Upper lobe of left lung (tissue), 6 donors: ENCODE measurements at regions not wholly inside any gene's neighbourhood (a gene's known extent, or its start where the extent isn't known, plus 50 kb on each side); places are given as distances from the start of the nearest gene placed in this dataset.

Experiments
- ATAC-seq, 2 donors: fragments of 200-7000 bp; cut with Tn5 transposase; one replicate each; pipeline ENCODE4 v1.9.1; 2022; ENCODE audit warnings: mild to moderate bottlenecking in 2 of 2, moderate library complexity in 2 of 2; ENCODE audit not compliant: low FRiP score in 2 of 2
- DNase-seq, 2 donors: peaks; one replicate each; pipeline ENCODE4 v3.0.0-alpha.2; 2019 to 2020
- H3K27ac ChIP-seq, 4 donors: fragments of 200-600 bp; sonication (generic); one replicate each; pipeline ENCODE4 v1.5.1; 2016 to 2019
- H3K27me3 ChIP-seq, 4 donors: fragments of 200-600 bp; sonication (generic); one replicate each; pipeline ENCODE4 v1.5.1; 2017 to 2019
- H3K36me3 ChIP-seq, 4 donors: fragments of 200-600 bp; sonication (generic); one replicate each; pipeline ENCODE4 v1.5.1; 2016 to 2019
- H3K4me1 ChIP-seq, 4 donors: fragments of 200-600 bp; sonication (generic); one replicate each; pipeline ENCODE4 v1.5.1; 2018 to 2019
- H3K4me3 ChIP-seq, 4 donors: fragments of 200-600 bp; sonication (generic); one replicate each; pipeline ENCODE4 v1.5.1; 2017 to 2019; ENCODE audit warnings: mild to moderate bottlenecking in 2 of 4, moderate library complexity in 1 of 4
- H3K9me3 ChIP-seq, 4 donors: fragments of 200-600 bp; sonication (generic); one replicate each; pipeline ENCODE4 v1.5.1; 2018 to 2019
- CTCF ChIP-seq, 6 experiments: fragments of 450-650 bp in 4 of 6; fragments of 200-600 bp in 2 of 6; sonication (generic) in 2 of 6; IDR thresholded peaks; one replicate each; pipeline ENCODE4 v1.5.1; 2016 to 2019; ENCODE audit warnings: antibody characterized with exemption in 6 of 6
- EP300 ChIP-seq, 4 donors: sonication (generic); formaldehyde crosslinking; IDR thresholded peaks; one replicate each; pipeline ENCODE4 v1.5.1; 2017; ENCODE audit warnings: antibody characterized with exemption in 4 of 4, control low read depth in 2 of 4
- POLR2A ChIP-seq, 4 donors: fragments of 450-650 bp; IDR thresholded peaks; one replicate each; pipeline ENCODE4 v1.5.1; 2016 to 2017; ENCODE audit warnings: antibody characterized with exemption in 4 of 4, mild to moderate bottlenecking in 2 of 4
- POLR2AphosphoS5 ChIP-seq, 2 donors: sonication (generic); formaldehyde crosslinking; IDR thresholded peaks; one replicate each; pipeline ENCODE4 v1.5.1; 2017; ENCODE audit warnings: antibody characterized with exemption in 2 of 2
- WGBS, 2 donors: methylation state at CpG; one replicate each; pipeline ENCODE4 v1.1.5; 2017 to 2018; 5-methylcytosine and 5-hydroxymethylcytosine counted together
- donor health status: DM: no; HTN: no; CAD: no; lungs with moderate emphysema.
- donor health status: DM: no; HTN: yes; CAD: no; lungs with severe emphysema.

- 28 to 32% methylated on average over 2 of the region's 2 CpGs for WGBS, 2 donors
- TF ChIP-seq EP300 (IDR thresholded peaks at IDR 0.05) (no peak), POLR2AphosphoS5 (IDR thresholded peaks at IDR 0.05) (no peak), POLR2A (IDR thresholded peaks at IDR 0.05) (no peak), CTCF (IDR thresholded peaks at IDR 0.05) (no peak)
- no peak overlapping the region for H3K4me3 ChIP-seq
- H3K4me1 ChIP-seq: no peaks in the 10 kb centered on the region
- no peaks in the 10 kb centered on the region for H3K36me3 ChIP-seq
- no peak overlapping the region for H3K27ac ChIP-seq
- no peaks in the 10 kb centered on the region for H3K27me3 ChIP-seq
- no peak for ATAC-seq
- DNase-seq: no peak
- H3K9me3 ChIP-seq: no peaks in the 10 kb centered on the region
These were observed 132.8 kb downstream of the TUSC7 start for GRCh38 chr3:116842254-116842957.

- TF ChIP-seq EP300 (IDR thresholded peaks at IDR 0.05) (no peak), CTCF (IDR thresholded peaks at IDR 0.05) (no peak), POLR2AphosphoS5 (IDR thresholded peaks at IDR 0.05) (no peak), POLR2A (IDR thresholded peaks at IDR 0.05) (no peak)
- ATAC-seq: no peak
- no peaks in the 10 kb centered on the region for H3K27me3 ChIP-seq
- no peaks in the 10 kb centered on the region for H3K9me3 ChIP-seq
- H3K4me3 ChIP-seq: no peak overlapping the region
- DNase-seq: no peak
- no peak overlapping the region for H3K27ac ChIP-seq
- H3K36me3 ChIP-seq: no peaks in the 10 kb centered on the region
- WGBS, 2 donors: 85% methylated on average over 3 of the region's 3 CpGs
- no peaks in the 10 kb centered on the region for H3K4me1 ChIP-seq
These were observed 138.8 kb downstream of the TUSC7 start for GRCh38 chr3:116848248-116848829.

GRCh38 chr3:116849261-116849688 lies 139.7 kb downstream of the TUSC7 start:
- no peak for TF ChIP-seq EP300 (IDR thresholded peaks at IDR 0.05)
- TF ChIP-seq CTCF (IDR thresholded peaks at IDR 0.05): no peak
- TF ChIP-seq POLR2A (IDR thresholded peaks at IDR 0.05): no peak
- TF ChIP-seq POLR2AphosphoS5 (IDR thresholded peaks at IDR 0.05): no peak
- Histone ChIP-seq H3K4me3 (no peak overlapping the region), H3K36me3 (no peaks in the 10 kb centered on the region), H3K27me3 (no peaks in the 10 kb centered on the region), H3K4me1 (no peaks in the 10 kb centered on the region), H3K9me3 (no peaks in the 10 kb centered on the region), H3K27ac (no peak overlapping the region)
- ATAC-seq: no peak
- no peak for DNase-seq
- 53 to 60% methylated on average over 3 of the region's 3 CpGs for WGBS, 2 donors

GRCh38 chr3:116852803-116853202 lies 143.2 kb downstream of the TUSC7 start:
- WGBS, 2 donors: 78 to 84% methylated on average over 5 of the region's 5 CpGs
- TF ChIP-seq POLR2AphosphoS5 (IDR thresholded peaks at IDR 0.05) (no peak), CTCF (IDR thresholded peaks at IDR 0.05) (no peak), POLR2A (IDR thresholded peaks at IDR 0.05) (no peak), EP300 (IDR thresholded peaks at IDR 0.05) (no peak)

More at GRCh38 chr3:116852803-116853202, 143.2 kb downstream of the TUSC7 start:
- no peak for ATAC-seq
- Histone ChIP-seq H3K4me1 (no peaks in the 10 kb centered on the region), H3K27ac (no peak overlapping the region), H3K36me3 (no peaks in the 10 kb centered on the region), H3K9me3 (no peaks in the 10 kb centered on the region), H3K4me3 (no peak overlapping the region), H3K27me3 (no peaks in the 10 kb centered on the region)
- DNase-seq: no peak
